Esophagus muscularis mucosa (tissue), 4 donors: ENCODE measurements at regions not wholly inside any gene's neighbourhood (a gene's known extent, or its start where the extent isn't known, plus 50 kb on each side); places are given as distances from the start of the nearest gene placed in this dataset.

ENCODE experiments used
- EP300 ChIP-seq: sonication (generic); formaldehyde crosslinking; IDR thresholded peaks from one replicate; pipeline ENCODE4 v1.6.1; 2017; ENCODE audit warnings: antibody characterized with exemption
- POLR2A ChIP-seq: fragments of 450-650 bp; IDR thresholded peaks from one replicate; pipeline ENCODE4 v1.6.1; 2017; ENCODE audit warnings: antibody characterized with exemption, moderate library complexity, mild to moderate bottlenecking, low read depth
- POLR2AphosphoS5 ChIP-seq, 2 donors: sonication (generic); formaldehyde crosslinking; IDR thresholded peaks; one replicate each; pipeline ENCODE4 v1.6.1; 2017; ENCODE audit warnings: antibody characterized with exemption in 2 of 2
- TF ChIP-seq, protein P1 (sequence below), 3 experiments: fragments of 200-600 bp in 2 of 3; fragments of 450-650 bp in 1 of 3; sonication (generic) in 2 of 3; IDR thresholded peaks; one replicate each; pipeline ENCODE4 v1.5.1; 2017 to 2019; ENCODE audit warnings: antibody characterized with exemption in 3 of 3, mild to moderate bottlenecking in 2 of 3, moderate library complexity in 1 of 3

DNA sequence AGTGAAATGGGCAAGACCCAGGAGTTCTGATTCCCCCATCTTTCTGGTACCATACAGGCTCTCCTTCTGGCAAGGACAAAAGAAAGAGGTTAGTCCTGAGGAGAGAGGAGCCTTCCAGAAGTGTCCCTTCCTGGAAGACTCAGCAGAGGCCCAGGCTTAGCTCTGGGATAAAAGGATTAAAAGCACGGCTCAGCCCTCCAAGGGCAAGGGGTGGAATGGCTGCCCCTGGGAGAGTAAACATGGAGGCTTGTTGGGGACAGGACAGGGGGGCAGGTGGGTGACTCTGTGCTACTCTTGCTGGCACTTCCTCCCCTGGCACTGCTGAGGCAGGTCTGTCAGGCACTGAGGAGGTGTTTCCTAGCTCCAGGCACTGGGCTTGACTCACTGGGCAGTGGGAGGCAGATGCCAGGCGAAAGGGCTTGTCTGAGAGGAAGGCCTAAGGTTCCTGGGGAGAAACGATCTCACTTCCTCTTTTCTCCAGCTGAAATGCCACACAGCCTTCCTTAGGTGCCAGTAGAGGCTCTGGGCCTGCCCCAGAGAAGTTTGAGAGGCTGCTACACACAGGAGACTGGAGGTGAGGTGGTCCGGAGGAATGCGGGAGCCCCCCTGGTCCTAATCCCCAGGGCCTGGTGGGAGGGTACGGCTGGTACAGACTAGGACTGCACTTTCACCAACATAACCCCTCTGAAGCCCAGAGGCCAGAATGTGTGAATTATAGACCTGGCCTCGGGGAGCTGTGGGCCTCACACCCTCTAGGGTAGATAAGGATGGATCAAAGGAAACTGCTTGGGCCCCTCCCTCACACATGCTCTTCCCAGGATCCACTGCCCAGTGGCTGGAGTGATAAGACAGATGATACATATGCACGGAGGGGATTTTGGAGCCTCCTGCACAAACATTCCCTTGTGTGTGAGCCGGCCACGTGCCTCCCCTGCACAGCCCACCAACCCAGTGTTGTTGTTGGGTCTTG, 63.2 kb upstream of the PODXL start:
- TF ChIP-seq POLR2AphosphoS5 (IDR thresholded peaks at IDR 0.05) (no peak), POLR2A (no peak), EP300 (no peak)
- TF ChIP-seq, protein P1, sequence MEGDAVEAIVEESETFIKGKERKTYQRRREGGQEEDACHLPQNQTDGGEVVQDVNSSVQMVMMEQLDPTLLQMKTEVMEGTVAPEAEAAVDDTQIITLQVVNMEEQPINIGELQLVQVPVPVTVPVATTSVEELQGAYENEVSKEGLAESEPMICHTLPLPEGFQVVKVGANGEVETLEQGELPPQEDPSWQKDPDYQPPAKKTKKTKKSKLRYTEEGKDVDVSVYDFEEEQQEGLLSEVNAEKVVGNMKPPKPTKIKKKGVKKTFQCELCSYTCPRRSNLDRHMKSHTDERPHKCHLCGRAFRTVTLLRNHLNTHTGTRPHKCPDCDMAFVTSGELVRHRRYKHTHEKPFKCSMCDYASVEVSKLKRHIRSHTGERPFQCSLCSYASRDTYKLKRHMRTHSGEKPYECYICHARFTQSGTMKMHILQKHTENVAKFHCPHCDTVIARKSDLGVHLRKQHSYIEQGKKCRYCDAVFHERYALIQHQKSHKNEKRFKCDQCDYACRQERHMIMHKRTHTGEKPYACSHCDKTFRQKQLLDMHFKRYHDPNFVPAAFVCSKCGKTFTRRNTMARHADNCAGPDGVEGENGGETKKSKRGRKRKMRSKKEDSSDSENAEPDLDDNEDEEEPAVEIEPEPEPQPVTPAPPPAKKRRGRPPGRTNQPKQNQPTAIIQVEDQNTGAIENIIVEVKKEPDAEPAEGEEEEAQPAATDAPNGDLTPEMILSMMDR (IDR thresholded peaks at IDR 0.05) = no peak
